ENCODE measurements at regions not wholly inside any gene's neighbourhood (a gene's known extent, or its start where the extent isn't known, plus 50 kb on each side); places are given as distances from the start of the nearest gene placed in this dataset.
"Not testable (repeated sequence)": the region's sequence is repeated elsewhere in the genome, so short reads cannot be mapped to it uniquely, and the experiment has no call there.

- intact Hi-C loops (cut with DNase I), result no loop called here
- no peak for DNase-seq
Measured at GRCh38 chr6:74480561-74480960, 725.3 kb downstream of the COL12A1 start.

DNA sequence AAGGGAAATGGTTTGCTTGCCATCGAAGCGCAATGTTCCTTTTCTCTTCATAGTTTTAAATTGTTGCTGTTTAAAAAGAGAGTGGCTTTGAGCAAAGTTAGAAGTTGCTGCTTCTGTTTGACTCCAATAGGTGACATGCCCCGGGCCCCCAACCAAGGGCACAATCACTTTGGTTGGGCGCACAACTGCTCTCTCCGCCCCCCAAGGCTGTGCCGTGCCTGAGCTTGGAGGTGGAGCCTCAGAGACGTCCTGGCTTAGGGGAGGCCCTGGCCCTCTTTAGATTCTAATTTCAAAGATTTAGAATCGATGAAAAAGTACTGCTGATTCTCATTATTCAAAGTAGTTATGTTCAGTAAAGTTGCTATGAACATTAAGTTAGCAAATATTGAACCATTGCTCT, 725.9 kb downstream of the COL12A1 start:
- DNase-seq, result no peak
- intact Hi-C loops (cut with DNase I), result no loop called here

DNA sequence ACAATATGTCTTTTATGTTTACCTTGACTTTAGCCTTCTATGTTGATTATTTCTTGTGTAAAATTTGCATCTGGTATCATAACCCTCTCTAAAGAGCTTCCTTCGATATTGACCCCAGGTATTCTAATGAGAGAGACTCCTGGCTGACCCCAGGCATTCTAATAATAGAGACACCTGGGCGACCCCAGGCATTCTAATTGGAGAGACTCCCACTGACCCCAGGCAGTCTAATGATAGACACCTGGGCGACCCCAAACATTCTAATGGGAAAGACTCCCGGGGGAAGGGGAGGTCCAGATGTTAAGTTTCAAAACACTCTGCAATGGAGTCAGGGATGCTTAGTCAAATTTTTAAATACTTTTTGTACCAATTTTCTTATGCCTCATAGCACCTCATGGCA, 726.4 kb downstream of the COL12A1 start:
- intact Hi-C loops (cut with DNase I), result no loop called here
- DNase-seq, result no peak

- DNase-seq, result not testable (repeated sequence)
Measured at GRCh38 chr6:74474046-74474445, 731.8 kb downstream of the COL12A1 start.

GRCh38 chr6:74468552-74468951, 737.3 kb downstream of the COL12A1 start:
- intact Hi-C loops (cut with DNase I); DNase-seq: not testable (repeated sequence)

More at GRCh38 chr6:74474046-74474445, 731.8 kb downstream of the COL12A1 start:
- intact Hi-C loops (cut with DNase I), result not testable (repeated sequence)

- intact Hi-C loops (cut with DNase I), result no loop called here
- no peak for DNase-seq
Measured at GRCh38 chr6:74467533-74468215, 738.2 kb downstream of the COL12A1 start.

GRCh38 chr6:74466572-74466971, 739.3 kb downstream of the COL12A1 start:
- intact Hi-C loops (cut with DNase I), result no loop called here
- no peak for DNase-seq

DNA sequence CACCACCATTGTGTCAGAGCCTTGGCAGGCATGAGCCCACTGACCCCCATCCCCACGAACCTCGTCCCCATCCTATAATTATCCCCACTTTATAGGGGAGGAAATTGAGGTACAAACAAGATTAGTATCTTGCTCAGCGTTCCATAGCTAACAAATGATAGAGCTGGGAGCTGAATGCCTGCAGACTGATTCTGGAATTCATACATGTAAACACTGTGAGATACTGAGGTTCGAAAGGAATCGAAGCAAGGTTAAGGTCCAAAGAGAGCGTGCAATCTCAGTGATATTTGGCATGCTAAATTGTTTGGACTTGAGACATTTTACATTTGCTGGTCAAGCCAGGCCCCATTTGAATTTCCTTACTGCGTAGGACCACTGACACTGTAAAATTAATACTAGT, 746.6 kb downstream of the COL12A1 start:
- intact Hi-C loops (cut with DNase I), result no loop called here
- no peak for DNase-seq

- intact Hi-C loops (cut with DNase I), result no loop called here
- DNase-seq, result no peak
Measured at GRCh38 chr6:74458536-74458935, 747.3 kb downstream of the COL12A1 start.

DNA sequence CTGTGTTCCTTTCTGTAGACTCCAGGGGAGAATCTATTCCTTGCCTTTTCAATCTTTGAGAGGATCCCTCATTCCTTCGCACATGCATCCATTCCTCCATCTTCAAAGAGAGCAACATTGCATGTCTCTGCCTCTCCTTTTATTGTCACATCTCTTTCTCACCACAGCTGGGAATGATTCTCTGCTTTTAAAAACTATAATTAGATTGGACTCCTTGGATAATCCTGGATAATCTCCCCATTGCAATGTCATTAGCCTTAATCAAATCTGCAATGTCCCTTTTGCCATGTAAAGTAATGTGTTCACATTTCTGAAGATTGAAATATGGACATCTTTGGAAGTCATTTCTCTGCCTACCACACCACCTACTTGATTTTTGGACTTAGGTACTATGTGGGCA, 750.1 kb downstream of the COL12A1 start:
- no peak for DNase-seq
- intact Hi-C loops (cut with DNase I), result no loop called here

- DNase-seq, result no peak
- intact Hi-C loops (cut with DNase I), result no loop called here
Measured at GRCh38 chr6:74451953-74452352, 753.9 kb downstream of the COL12A1 start.

- intact Hi-C loops (cut with DNase I), result no loop called here
- DNase-seq, result no peak
Measured at GRCh38 chr6:74448850-74449249, 752.8 kb downstream of the CD109 start.

GRCh38 chr6:74447013-74447412, 751.0 kb downstream of the CD109 start:
- intact Hi-C loops (cut with DNase I), result no loop called here
- DNase-seq, result no peak

DNA sequence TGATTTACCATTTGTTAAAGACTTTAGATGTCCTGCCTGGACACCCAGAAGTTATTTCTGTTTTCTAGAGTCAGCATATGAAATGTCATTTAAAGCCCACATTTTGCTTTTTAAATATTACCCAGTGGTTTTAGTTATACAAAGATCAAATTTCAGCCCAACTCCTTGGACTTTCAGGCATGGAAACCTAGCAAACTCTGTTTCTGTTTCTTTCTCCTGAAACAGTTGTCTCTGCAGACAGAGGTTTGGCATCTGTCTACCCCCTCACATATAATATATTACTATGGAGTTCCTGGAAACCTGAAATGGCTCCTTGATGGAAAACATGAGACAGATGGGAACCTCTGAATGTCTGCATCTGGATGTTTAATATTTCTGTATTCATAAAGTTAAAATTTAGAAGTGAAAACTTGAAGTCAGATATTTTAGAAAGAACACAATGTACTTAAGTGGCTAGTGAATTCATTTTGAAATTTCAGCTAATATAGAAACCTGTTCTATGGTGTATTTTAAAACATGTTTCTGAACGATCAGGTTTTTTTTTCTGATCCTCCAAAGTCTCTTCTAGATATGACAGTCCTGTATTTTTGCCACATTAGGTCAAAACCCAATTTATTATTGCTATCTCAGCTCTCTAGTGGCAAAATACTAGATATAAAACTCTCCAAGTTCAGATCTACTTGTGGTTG, 743.3 kb downstream of the CD109 start:
- intact Hi-C loops (cut with DNase I), result no loop called here
- no peak for DNase-seq

DNA sequence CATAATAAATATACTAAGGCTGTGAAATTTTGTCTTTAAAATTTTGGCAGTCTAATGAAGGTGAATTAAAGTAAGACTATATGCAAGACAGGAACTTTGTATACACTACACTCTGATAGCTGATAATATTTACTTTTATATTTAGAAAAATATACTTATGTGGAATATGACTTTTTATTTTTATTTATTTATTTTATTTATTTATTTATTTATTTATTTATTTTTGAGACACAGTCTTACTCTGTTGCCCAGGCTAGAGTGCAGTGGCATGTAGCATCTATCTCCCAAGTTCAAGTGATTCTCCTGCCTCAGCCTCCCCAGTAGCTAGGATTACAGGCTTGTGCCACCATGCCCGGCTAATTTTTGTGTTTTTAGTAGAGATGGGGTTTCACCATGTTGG, 742.4 kb downstream of the CD109 start:
- DNase-seq; intact Hi-C loops (cut with DNase I): not testable (repeated sequence)

- intact Hi-C loops (cut with DNase I), result no loop called here
- no peak for DNase-seq
Measured at GRCh38 chr6:74434171-74434570, 738.2 kb downstream of the CD109 start.

DNA sequence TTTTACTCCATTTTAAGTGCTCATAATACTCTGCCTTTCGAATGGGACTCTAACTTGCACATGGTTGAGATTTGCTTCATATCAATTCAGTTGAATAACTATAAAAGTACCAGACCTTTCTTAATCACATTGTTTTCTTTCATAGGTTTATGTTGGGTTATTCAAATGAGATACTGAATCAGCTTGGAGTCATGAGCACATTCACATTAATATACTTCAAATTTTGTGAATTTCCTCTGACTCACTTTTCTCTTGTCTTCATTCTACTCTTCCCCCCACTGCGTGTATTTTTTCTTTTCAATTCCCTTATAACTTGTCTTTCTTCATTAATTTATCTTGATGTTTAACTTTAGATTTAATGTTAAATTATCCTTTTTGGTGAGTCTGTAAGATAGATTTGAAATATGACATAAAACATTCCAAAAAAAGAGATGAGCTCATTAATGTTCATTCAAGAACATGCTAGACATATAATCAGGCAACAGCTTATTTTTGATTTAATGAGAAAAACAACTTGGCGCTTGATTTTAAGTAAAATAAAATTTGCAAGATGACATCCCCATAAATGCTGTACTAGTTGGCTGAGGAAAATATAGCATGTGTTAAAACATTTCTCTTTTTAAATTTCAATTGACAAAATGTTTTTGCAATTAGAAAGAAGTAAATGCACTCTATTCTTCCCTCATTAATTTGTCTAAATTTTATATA, 736.0 kb downstream of the CD109 start:
- intact Hi-C loops (cut with DNase I), result no loop called here
- no peak for DNase-seq

- no peak for DNase-seq
Measured at GRCh38 chr6:74420221-74420620, 724.2 kb downstream of the CD109 start.

DNA sequence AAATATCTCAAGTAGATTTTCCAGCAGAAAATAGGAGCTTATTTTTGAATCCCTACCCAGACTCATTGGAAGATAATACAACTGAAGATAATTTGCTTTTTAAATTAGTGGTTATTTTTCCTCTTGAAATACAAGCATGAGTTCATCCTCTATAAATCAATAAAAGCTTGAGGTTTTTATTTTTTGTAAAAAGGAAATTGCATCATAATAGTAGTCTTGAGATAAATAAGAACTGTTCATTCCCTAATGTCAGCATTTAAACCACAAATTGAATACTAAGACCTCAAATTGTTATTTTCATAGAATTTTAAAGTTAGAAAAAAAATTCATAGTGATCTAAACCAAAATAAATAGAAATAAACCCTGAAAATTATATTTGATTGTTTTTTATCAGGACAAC, 719.1 kb downstream of the CD109 start:
- intact Hi-C loops (cut with DNase I), result no loop called here
- DNase-seq, result no peak

More at GRCh38 chr6:74420221-74420620, 724.2 kb downstream of the CD109 start:
- intact Hi-C loops (cut with DNase I), result no loop called here

DNA sequence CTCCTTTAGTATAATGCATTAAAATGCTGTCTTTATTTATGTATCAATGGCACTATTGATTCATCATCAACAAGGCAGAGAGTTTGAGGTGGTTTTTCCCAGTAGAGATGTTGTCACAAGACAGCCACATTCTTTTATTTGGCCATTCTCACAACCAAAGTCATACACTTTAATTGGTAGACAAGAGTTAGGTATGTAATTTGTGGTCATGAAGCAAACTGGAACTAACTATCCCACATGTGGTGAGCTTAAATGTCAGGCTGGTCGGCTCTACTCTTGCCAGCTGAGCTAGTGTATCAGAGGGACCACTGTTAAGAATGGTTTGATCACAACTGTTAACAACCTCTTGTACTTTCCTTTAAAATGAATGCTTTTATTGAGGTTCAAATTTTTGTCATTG, 714.6 kb downstream of the CD109 start:
- no peak for DNase-seq
- intact Hi-C loops (cut with DNase I), result no loop called here

Data from head of caudate nucleus (tissue), 42 donors.